Lung (tissue), 11 donors: ENCODE measurements at regions not wholly inside any gene's neighbourhood (a gene's known extent, or its start where the extent isn't known, plus 50 kb on each side); places are given as distances from the start of the nearest gene placed in this dataset.

Experiments
- ATAC-seq: fragments of 200-7000 bp; cut with Tn5 transposase; one replicate; pipeline ENCODE4 v1.9.1; 2020; ENCODE audit warnings: moderate number of reproducible peaks; ENCODE audit not compliant: insufficient read depth, low FRiP score
- DNase-seq, 3 donors: peaks; one replicate each; pipeline ENCODE4 v3.0.0-alpha.2; 2013 to 2017
- H3K27ac ChIP-seq, 2 donors: one replicate each; pipeline ENCODE4 v1.5.1; 2013; ENCODE audit warnings: mild to moderate bottlenecking in 2 of 2, moderate library complexity in 2 of 2, control low read depth in 1 of 2, inconsistent platforms in 1 of 2, low read depth in 1 of 2, low read length in 1 of 2
- H3K27me3 ChIP-seq, 3 donors: one replicate each; pipeline ENCODE4 v1.5.1; 2013; ENCODE audit warnings: low read length in 2 of 3; ENCODE audit not compliant: control insufficient read depth in 3 of 3, insufficient read depth in 3 of 3
- H3K36me3 ChIP-seq, 4 donors: one replicate each; pipeline ENCODE4 v1.5.1; 2013; ENCODE audit warnings: low read length in 4 of 4, mild to moderate bottlenecking in 1 of 4, moderate library complexity in 1 of 4; ENCODE audit not compliant: control insufficient read depth in 4 of 4, insufficient read depth in 4 of 4
- H3K4me1 ChIP-seq, 5 donors: one replicate each; pipeline ENCODE4 v1.5.1; 2013; ENCODE audit warnings: low read length in 5 of 5, mild to moderate bottlenecking in 2 of 5, moderate library complexity in 1 of 5; ENCODE audit not compliant: control insufficient read depth in 5 of 5, insufficient read depth in 5 of 5
- H3K4me3 ChIP-seq: one replicate; pipeline ENCODE4 v1.5.1; 2013; ENCODE audit warnings: mild to moderate bottlenecking, control low read depth, moderate library complexity
- H3K9ac ChIP-seq, 2 donors: one replicate each; pipeline ENCODE4 v1.5.1; 2013; ENCODE audit warnings: low read length in 2 of 2, control low read depth in 1 of 2; ENCODE audit not compliant: insufficient read depth in 1 of 2
- H3K9me3 ChIP-seq, 4 donors: one replicate each; pipeline ENCODE4 v1.5.1; 2013; ENCODE audit warnings: low read length in 3 of 4, mild to moderate bottlenecking in 1 of 4, moderate library complexity in 1 of 4; ENCODE audit not compliant: control insufficient read depth in 4 of 4, insufficient read depth in 3 of 4
- CTCF ChIP-seq: IDR thresholded peaks from 2 replicates; pipeline ENCODE4 v1.5.1; 2012; ENCODE audit warnings: mild to moderate bottlenecking; ENCODE audit errors: control extremely low read depth, extremely low read depth
- WGBS, 2 donors: extraction: QIAGEN DNeasy Blood & Tissue Kit; methylation state at CpG; one replicate each; pipeline ENCODE4 v1.1.7; 2013; 5-methylcytosine and 5-hydroxymethylcytosine counted together
- donor health status: control.
- donor health status: control.
- donor health status: Bipolar disorder and iron deficiency.
- donor health status: healthy.
- donor health status: DM: yes; HTN: yes; CAD: no.

GRCh38 chr20:21022925-21023324 is 83.2 kb downstream of the LINC00237 start:
- no peak for DNase-seq
- WGBS, 2 donors, result 89 to 94% methylated on average over 5 of the region's 5 CpGs
- TF ChIP-seq CTCF, result no peak

GRCh38 chr20:21021472-21021790 is 84.7 kb downstream of the LINC00237 start:
- H3K4me1 ChIP-seq, result peaks cover 0 to 22% (median 5%) of the 10 kb centered on the region in 5 donors
- no peak overlapping the region for H3K9ac ChIP-seq
- peaks cover 0 to 6% (median 0%) of the 10 kb centered on the region in 4 donors for H3K9me3 ChIP-seq
- DNase-seq (peak in 1 of 3 donors; percentile 7), ATAC-seq (no peak)
- no peak for TF ChIP-seq CTCF
- H3K27me3 ChIP-seq, result peaks cover 0 to 27% (median 15%) of the 10 kb centered on the region in 3 donors
- WGBS, 2 donors, result 25 to 39% methylated on average over 1 of the region's 1 CpG
- no peaks in the 10 kb centered on the region for H3K36me3 ChIP-seq
- H3K27ac ChIP-seq, result no peak overlapping the region
- no peak overlapping the region for H3K4me3 ChIP-seq

More at GRCh38 chr20:21022925-21023324, 83.2 kb downstream of the LINC00237 start:
- no peak overlapping the region for H3K27ac ChIP-seq
- no peak for ATAC-seq
- H3K36me3 ChIP-seq, result no peaks in the 10 kb centered on the region
- peaks cover 0 to 8% (median 0%) of the 10 kb centered on the region in 4 donors for H3K9me3 ChIP-seq
- peaks cover 0 to 22% (median 5%) of the 10 kb centered on the region in 5 donors for H3K4me1 ChIP-seq
- H3K9ac ChIP-seq, result no peak overlapping the region
- H3K27me3 ChIP-seq, result peaks cover 0 to 26% (median 15%) of the 10 kb centered on the region in 3 donors
- no peak overlapping the region for H3K4me3 ChIP-seq

- peak; percentile 72 to 94 (median 93) for DNase-seq
- no peak overlapping the region for H3K9ac ChIP-seq
- 33 to 49% methylated on average over 11 of the region's 11 CpGs for WGBS, 2 donors
- H3K27ac ChIP-seq, result no peak overlapping the region
- no peak overlapping the region for H3K4me3 ChIP-seq
- H3K27me3 ChIP-seq, result peaks cover 0 to 28% (median 15%) of the 10 kb centered on the region in 3 donors
- TF ChIP-seq CTCF, result no peak
- no peak for ATAC-seq
- H3K4me1 ChIP-seq, result peaks cover 0 to 22% (median 5%) of the 10 kb centered on the region in 5 donors
- H3K9me3 ChIP-seq, result peaks cover 0 to 5% (median 0%) of the 10 kb centered on the region in 4 donors
- H3K36me3 ChIP-seq, result no peaks in the 10 kb centered on the region
These were observed 85.3 kb downstream of the LINC00237 start for GRCh38 chr20:21020659-21021471.
